Calu3 (cell line): ENCODE measurements at regions not wholly inside any gene's neighbourhood (a gene's known extent, or its start where the extent isn't known, plus 50 kb on each side); places are given as distances from the start of the nearest gene placed in this dataset.

Experiments used
- BruUV-seq: library from RNA; stranded (reverse); fragments of 400-500 nt; replicated peaks from 2 replicates; lab custom pipeline; 2021; lab: Mats Ljungman, UMichigan
- CTCF ChIA-PET: fragments of 300-600 bp; sonication (Branson Sonifier 250); formaldehyde crosslinking; loops from one replicate; lab custom pipeline; 2022; ENCODE audit warnings: antibody characterized with exemption; lab: Charles Lee
- DNase-seq: peaks from one replicate; pipeline ENCODE4 v3.0.0; 2022
- H3K27ac Mint-ChIP-seq: one replicate; pipeline ENCODE4 v1.8.0; 2022; ENCODE audit warnings: mixed read lengths; ENCODE audit not compliant: unreplicated experiment
- H3K27me3 Mint-ChIP-seq: one replicate; pipeline ENCODE4 v1.8.0; 2022; ENCODE audit warnings: mixed read lengths; ENCODE audit not compliant: unreplicated experiment
- H3K36me3 Mint-ChIP-seq: one replicate; pipeline ENCODE4 v1.8.0; 2022; ENCODE audit warnings: mild to moderate bottlenecking, moderate library complexity, mixed read lengths; ENCODE audit not compliant: insufficient read depth, unreplicated experiment
- H3K4me1 Mint-ChIP-seq: one replicate; pipeline ENCODE4 v1.8.0; 2022; ENCODE audit warnings: mild to moderate bottlenecking, low read depth, mixed read lengths; ENCODE audit not compliant: unreplicated experiment
- H3K4me3 Mint-ChIP-seq: one replicate; pipeline ENCODE4 v1.8.0; 2022; ENCODE audit warnings: mild to moderate bottlenecking, low read depth, moderate library complexity, mixed read lengths; ENCODE audit not compliant: unreplicated experiment
- H3K9me3 Mint-ChIP-seq: one replicate; pipeline ENCODE4 v1.8.0; 2022; ENCODE audit warnings: low read depth, mixed read lengths; ENCODE audit not compliant: unreplicated experiment
- CTCF ChIP-seq: fragments of 200-600 bp; IDR thresholded peaks from one replicate; pipeline ENCODE4 v1.8.0; 2022; ENCODE audit warnings: antibody characterized with exemption; ENCODE audit not compliant: unreplicated experiment
- intact Hi-C: fragments of 100-400 bp; cut with micrococcal nuclease; formaldehyde crosslinking; loops from one replicate; pipeline ENCODE4 v1.10.0; 2022; ENCODE audit not compliant: unreplicated experiment

- Mint-ChIP-seq H3K27me3 (no peaks in the 10 kb centered on the region), H3K27ac (no peak overlapping the region), H3K4me1 (peaks cover 8% of the 10 kb centered on the region), H3K36me3 (no peaks in the 10 kb centered on the region), H3K4me3 (no peak overlapping the region), H3K9me3 (no peaks in the 10 kb centered on the region)
- intact Hi-C loops = no loop called here
- no peak for DNase-seq
- no TSS peak for BruUV-seq
- CTCF ChIA-PET = no interaction called here
- no peak for TF ChIP-seq CTCF
Measured at GRCh38 chr3:189457631-189458412, 173.4 kb upstream of the TP63 start.

GRCh38 chr3:189458528-189458927 lies 172.7 kb upstream of the TP63 start:
- no peaks in the 10 kb centered on the region for H3K27me3 Mint-ChIP-seq
- peak; percentile 16 for DNase-seq
- no peak overlapping the region for H3K4me3 Mint-ChIP-seq
- CTCF ChIA-PET = no interaction called here
- intact Hi-C loops = no loop called here
- H3K36me3 Mint-ChIP-seq = no peaks in the 10 kb centered on the region
- H3K4me1 Mint-ChIP-seq = peaks cover 8% of the 10 kb centered on the region
- H3K9me3 Mint-ChIP-seq = no peaks in the 10 kb centered on the region
- BruUV-seq = no TSS peak
- no peak overlapping the region for H3K27ac Mint-ChIP-seq
- no peak for TF ChIP-seq CTCF

GRCh38 chr3:189459231-189459630 lies 172.0 kb upstream of the TP63 start:
- Mint-ChIP-seq H3K27me3 (no peaks in the 10 kb centered on the region), H3K27ac (no peak overlapping the region), H3K9me3 (no peaks in the 10 kb centered on the region), H3K4me3 (no peak overlapping the region), H3K4me1 (peaks cover 8% of the 10 kb centered on the region), H3K36me3 (no peaks in the 10 kb centered on the region)
- DNase-seq = no peak
- no TSS peak for BruUV-seq
- CTCF ChIA-PET = no interaction called here
- TF ChIP-seq CTCF = no peak
- intact Hi-C loops = no loop called here

GRCh38 chr3:189460511-189460910 lies 170.7 kb upstream of the TP63 start:
- no TSS peak for BruUV-seq
- no peak overlapping the region for H3K4me3 Mint-ChIP-seq
- TF ChIP-seq CTCF = no peak
- H3K4me1 Mint-ChIP-seq = peaks cover 8% of the 10 kb centered on the region
- no peaks in the 10 kb centered on the region for H3K36me3 Mint-ChIP-seq
- H3K27me3 Mint-ChIP-seq = no peaks in the 10 kb centered on the region
- DNase-seq = no peak
- CTCF ChIA-PET = no interaction called here
- no peak overlapping the region for H3K27ac Mint-ChIP-seq
- intact Hi-C loops = loop anchor here (10.0 kb wide), 1 partner anchor 186 kb away; no protein-coding TSS in a partner anchor
- no peaks in the 10 kb centered on the region for H3K9me3 Mint-ChIP-seq
